ENCODE measurements at regions not wholly inside any gene's neighbourhood (a gene's known extent, or its start where the extent isn't known, plus 50 kb on each side); places are given as distances from the start of the nearest gene placed in this dataset.
"Not testable (repeated sequence)": the region's sequence is repeated elsewhere in the genome, so short reads cannot be mapped to it uniquely, and the experiment has no call there.

GRCh38 chr3:6491768-6492167 lies 369.1 kb upstream of the GRM7 start:
- DNase-seq, result no peak

- no peak for DNase-seq
Observed at GRCh38 chr3:6492306-6492705, 368.6 kb upstream of the GRM7 start.

- not testable (repeated sequence) for DNase-seq
Observed at GRCh38 chr3:6498944-6499343, 362.0 kb upstream of the GRM7 start.

GRCh38 chr3:6504347-6504746 lies 356.6 kb upstream of the GRM7 start:
- no peak for DNase-seq

- no peak for DNase-seq
Observed at GRCh38 chr3:6504834-6505233, 356.1 kb upstream of the GRM7 start.

- no peak for DNase-seq
Observed at GRCh38 chr3:6508410-6508759, 352.5 kb upstream of the GRM7 start.

- DNase-seq, result no peak
Observed at GRCh38 chr3:6509576-6509975, 351.3 kb upstream of the GRM7 start.

- DNase-seq, result no peak
Observed at GRCh38 chr3:6510713-6511112, 350.2 kb upstream of the GRM7 start.

- DNase-seq, result no peak
Observed at GRCh38 chr3:6512172-6512800, 348.6 kb upstream of the GRM7 start.

GRCh38 chr3:6516143-6516542 lies 344.8 kb upstream of the GRM7 start:
- no peak for DNase-seq

GRCh38 chr3:6516694-6517093 lies 344.2 kb upstream of the GRM7 start:
- DNase-seq, result no peak

- DNase-seq, result no peak
Observed at GRCh38 chr3:6518709-6519345, 342.1 kb upstream of the GRM7 start.

GRCh38 chr3:6521369-6522113 lies 339.4 kb upstream of the GRM7 start:
- no peak for DNase-seq

- no peak for DNase-seq
Observed at GRCh38 chr3:6522191-6522590, 338.7 kb upstream of the GRM7 start.

- no peak for DNase-seq
Observed at GRCh38 chr3:6523043-6523442, 337.9 kb upstream of the GRM7 start.

GRCh38 chr3:6524479-6524878 lies 336.4 kb upstream of the GRM7 start:
- no peak for DNase-seq

- DNase-seq, result no peak
Observed at GRCh38 chr3:6526321-6526720, 334.6 kb upstream of the GRM7 start.

GRCh38 chr3:6526861-6527260 lies 334.1 kb upstream of the GRM7 start:
- DNase-seq, result no peak

GRCh38 chr3:6528951-6529350 lies 332.0 kb upstream of the GRM7 start:
- DNase-seq, result no peak

- DNase-seq, result no peak
Observed at GRCh38 chr3:6531153-6531552, 329.8 kb upstream of the GRM7 start.

- DNase-seq, result no peak
Observed at GRCh38 chr3:6532101-6532500, 328.8 kb upstream of the GRM7 start.

GRCh38 chr3:6540981-6541380 lies 319.9 kb upstream of the GRM7 start:
- DNase-seq, result no peak

GRCh38 chr3:6542795-6543194 lies 318.1 kb upstream of the GRM7 start:
- no peak for DNase-seq

Data from anterior cingulate cortex (tissue), 58 donors.